Mucosa of rectum (tissue), 2 donors: ENCODE measurements at regions not wholly inside any gene's neighbourhood (a gene's known extent, or its start where the extent isn't known, plus 50 kb on each side); places are given as distances from the start of the nearest gene placed in this dataset.

Source experiments
- H3K27ac ChIP-seq, 2 donors: one replicate each; pipeline ENCODE4 v1.7.0; 2013; ENCODE audit warnings: inconsistent platforms in 2 of 2, low read depth in 2 of 2, low read length in 2 of 2
- H3K27me3 ChIP-seq, 2 donors: one replicate each; pipeline ENCODE4 v1.7.0; 2013; ENCODE audit warnings: low read length in 2 of 2; ENCODE audit not compliant: control insufficient read depth in 2 of 2, insufficient read depth in 2 of 2
- H3K36me3 ChIP-seq, 2 donors: one replicate each; pipeline ENCODE4 v1.7.0; 2013; ENCODE audit warnings: low read length in 2 of 2; ENCODE audit not compliant: control insufficient read depth in 2 of 2, insufficient read depth in 2 of 2
- H3K4me1 ChIP-seq, 2 donors: one replicate each; pipeline ENCODE4 v1.7.0; 2013; ENCODE audit warnings: low read length in 2 of 2, mild to moderate bottlenecking in 1 of 2; ENCODE audit not compliant: control insufficient read depth in 2 of 2, insufficient read depth in 2 of 2
- H3K4me3 ChIP-seq, 2 donors: one replicate each; pipeline ENCODE4 v1.7.0; 2013; ENCODE audit warnings: low read length in 2 of 2
- H3K9ac ChIP-seq, 2 donors: one replicate each; pipeline ENCODE4 v1.7.0; 2013; ENCODE audit warnings: low read length in 2 of 2, low read depth in 1 of 2, mild to moderate bottlenecking in 1 of 2
- H3K9me3 ChIP-seq, 2 donors: one replicate each; pipeline ENCODE4 v1.7.0; 2013; ENCODE audit warnings: low read length in 2 of 2; ENCODE audit not compliant: control insufficient read depth in 2 of 2
- donor health status: healthy.
- donor health status: Normal muscosa, but diverticular disease.

GRCh38 chr15:26477044-26477443 is 295.8 kb downstream of the GABRB3 start:
- Histone ChIP-seq H3K27me3 (no peaks in the 10 kb centered on the region), H3K4me3 (no peak overlapping the region), H3K27ac (no peak overlapping the region), H3K36me3 (no peaks in the 10 kb centered on the region), H3K9me3 (peaks cover 3 to 6% of the 10 kb centered on the region in 2 donors), H3K9ac (no peak overlapping the region), H3K4me1 (no peaks in the 10 kb centered on the region)

GRCh38 chr15:26475554-26475953 is 297.3 kb downstream of the GABRB3 start:
- Histone ChIP-seq H3K9me3 (peaks cover 0 to 6% of the 10 kb centered on the region in 2 donors), H3K27ac (no peak overlapping the region), H3K9ac (no peak overlapping the region), H3K36me3 (no peaks in the 10 kb centered on the region), H3K4me3 (no peak overlapping the region), H3K27me3 (no peaks in the 10 kb centered on the region), H3K4me1 (no peaks in the 10 kb centered on the region)

GRCh38 chr15:26472661-26473060 is 300.2 kb downstream of the GABRB3 start:
- H3K27me3 ChIP-seq, result no peaks in the 10 kb centered on the region
- no peak overlapping the region for H3K27ac ChIP-seq
- H3K4me3 ChIP-seq, result no peak overlapping the region
- H3K9ac ChIP-seq, result no peak overlapping the region
- H3K9me3 ChIP-seq, result peaks cover 0 to 6% of the 10 kb centered on the region in 2 donors
- no peaks in the 10 kb centered on the region for H3K4me1 ChIP-seq
- no peaks in the 10 kb centered on the region for H3K36me3 ChIP-seq

- Histone ChIP-seq H3K27ac (no peak overlapping the region), H3K4me1 (no peaks in the 10 kb centered on the region), H3K27me3 (no peaks in the 10 kb centered on the region), H3K4me3 (no peak overlapping the region), H3K9me3 (peaks cover 0 to 2% of the 10 kb centered on the region in 2 donors), H3K36me3 (no peaks in the 10 kb centered on the region), H3K9ac (no peak overlapping the region)
These were observed 310.8 kb downstream of the GABRB3 start for GRCh38 chr15:26461847-26462608.

GRCh38 chr15:26460165-26460564 is 312.7 kb downstream of the GABRB3 start:
- no peaks in the 10 kb centered on the region for H3K27me3 ChIP-seq
- peaks cover 0 to 2% of the 10 kb centered on the region in 2 donors for H3K9me3 ChIP-seq

GRCh38 chr15:26455828-26456227 is 317.0 kb downstream of the GABRB3 start:
- Histone ChIP-seq H3K9me3 (peaks cover 0 to 8% of the 10 kb centered on the region in 2 donors), H3K27me3 (no peaks in the 10 kb centered on the region), H3K4me3 (no peak overlapping the region), H3K9ac (no peak overlapping the region), H3K27ac (no peak overlapping the region), H3K36me3 (no peaks in the 10 kb centered on the region), H3K4me1 (no peaks in the 10 kb centered on the region)

More at GRCh38 chr15:26460165-26460564, 312.7 kb downstream of the GABRB3 start:
- Histone ChIP-seq H3K27ac (no peak overlapping the region), H3K9ac (no peak overlapping the region), H3K4me3 (no peak overlapping the region), H3K36me3 (no peaks in the 10 kb centered on the region), H3K4me1 (no peaks in the 10 kb centered on the region)

GRCh38 chr15:26453914-26454313 is 319.0 kb downstream of the GABRB3 start:
- no peak overlapping the region for H3K9ac ChIP-seq
- H3K4me1 ChIP-seq, result no peaks in the 10 kb centered on the region
- no peaks in the 10 kb centered on the region for H3K27me3 ChIP-seq
- no peaks in the 10 kb centered on the region for H3K36me3 ChIP-seq
- no peak overlapping the region for H3K27ac ChIP-seq
- no peak overlapping the region for H3K4me3 ChIP-seq
- peaks cover 0 to 9% of the 10 kb centered on the region in 2 donors for H3K9me3 ChIP-seq

- H3K9ac ChIP-seq, result no peak overlapping the region
- H3K27me3 ChIP-seq, result no peaks in the 10 kb centered on the region
- H3K4me3 ChIP-seq, result no peak overlapping the region
- H3K9me3 ChIP-seq, result peaks cover 0 to 9% of the 10 kb centered on the region in 2 donors
- H3K4me1 ChIP-seq, result no peaks in the 10 kb centered on the region
- no peak overlapping the region for H3K27ac ChIP-seq
- no peaks in the 10 kb centered on the region for H3K36me3 ChIP-seq
These were observed 320.9 kb downstream of the GABRB3 start for GRCh38 chr15:26451995-26452394.

GRCh38 chr15:26449291-26449690 is 323.6 kb downstream of the GABRB3 start:
- H3K36me3 ChIP-seq, result no peaks in the 10 kb centered on the region
- H3K27me3 ChIP-seq, result no peaks in the 10 kb centered on the region
- H3K27ac ChIP-seq, result no peak overlapping the region
- H3K4me1 ChIP-seq, result no peaks in the 10 kb centered on the region
- H3K9me3 ChIP-seq, result peaks cover 0 to 6% of the 10 kb centered on the region in 2 donors
- H3K4me3 ChIP-seq, result no peak overlapping the region
- H3K9ac ChIP-seq, result no peak overlapping the region

- Histone ChIP-seq H3K4me1 (no peaks in the 10 kb centered on the region), H3K9me3 (peaks cover 0 to 8% of the 10 kb centered on the region in 2 donors), H3K36me3 (no peaks in the 10 kb centered on the region), H3K9ac (no peak overlapping the region), H3K27ac (no peak overlapping the region), H3K4me3 (no peak overlapping the region), H3K27me3 (no peaks in the 10 kb centered on the region)
These were observed 329.5 kb downstream of the GABRB3 start for GRCh38 chr15:26443321-26443720.
